KMS-11 (cell line): ENCODE measurements at regions not wholly inside any gene's neighbourhood (a gene's known extent, or its start where the extent isn't known, plus 50 kb on each side); places are given as distances from the start of the nearest gene placed in this dataset.

ENCODE experiments used
- H2AFZ ChIP-seq: fragments of 200-600 bp; sonication (generic); 2 replicates; pipeline ENCODE4 v1.6.1; 2016; ENCODE audit warnings: antibody characterized with exemption, mixed run types, low read depth
- H3K27ac ChIP-seq: fragments of 200-600 bp; sonication (generic); 2 replicates; pipeline ENCODE4 v1.6.1; 2016; ENCODE audit warnings: mild to moderate bottlenecking, mixed run types
- H3K27me3 ChIP-seq: fragments of 200-600 bp; sonication (generic); 2 replicates; pipeline ENCODE4 v1.6.1; 2017; ENCODE audit warnings: mild to moderate bottlenecking, low read depth, mixed run types, moderate library complexity; ENCODE audit not compliant: insufficient read depth
- H3K36me3 ChIP-seq: fragments of 200-600 bp; sonication (generic); 2 replicates; pipeline ENCODE4 v1.6.1; 2017; ENCODE audit warnings: mild to moderate bottlenecking, mixed run types; ENCODE audit not compliant: insufficient read depth
- H3K4me1 ChIP-seq: fragments of 200-600 bp; sonication (generic); 2 replicates; pipeline ENCODE4 v1.6.1; 2016; ENCODE audit warnings: mild to moderate bottlenecking, low read depth, mixed run types; ENCODE audit not compliant: poor library complexity, severe bottlenecking
- H3K4me2 ChIP-seq: fragments of 200-600 bp; sonication (generic); 2 replicates; pipeline ENCODE4 v1.7.0; 2016; ENCODE audit warnings: mild to moderate bottlenecking, mixed run types
- H3K4me3 ChIP-seq: fragments of 200-600 bp; sonication (generic); IDR thresholded peaks from 2 replicates; pipeline ENCODE4 v1.6.1; 2017; ENCODE audit warnings: low read depth, low read length, mixed read lengths; ENCODE audit not compliant: insufficient read depth
- H3K79me2 ChIP-seq: fragments of 200-600 bp; sonication (generic); 2 replicates; pipeline ENCODE4 v1.6.1; 2016; ENCODE audit warnings: low read depth, mixed run types; ENCODE audit not compliant: insufficient read depth
- H3K9ac ChIP-seq: fragments of 200-600 bp; sonication (generic); 2 replicates; pipeline ENCODE4 v1.6.1; 2016; ENCODE audit warnings: mild to moderate bottlenecking, mixed run types
- H4K20me1 ChIP-seq: fragments of 200-600 bp; sonication (generic); 2 replicates; pipeline ENCODE4 v1.6.1; 2016; ENCODE audit warnings: mild to moderate bottlenecking, mixed run types; ENCODE audit not compliant: insufficient read depth
- TF ChIP-seq, protein P1 (sequence below): fragments of 200-600 bp; sonication (generic); conservative IDR thresholded peaks from 2 replicates; pipeline ENCODE4 v1.6.1; 2017; ENCODE audit warnings: low read depth, mild to moderate bottlenecking, antibody characterized with exemption, low read length, moderate library complexity, mixed read lengths

DNA sequence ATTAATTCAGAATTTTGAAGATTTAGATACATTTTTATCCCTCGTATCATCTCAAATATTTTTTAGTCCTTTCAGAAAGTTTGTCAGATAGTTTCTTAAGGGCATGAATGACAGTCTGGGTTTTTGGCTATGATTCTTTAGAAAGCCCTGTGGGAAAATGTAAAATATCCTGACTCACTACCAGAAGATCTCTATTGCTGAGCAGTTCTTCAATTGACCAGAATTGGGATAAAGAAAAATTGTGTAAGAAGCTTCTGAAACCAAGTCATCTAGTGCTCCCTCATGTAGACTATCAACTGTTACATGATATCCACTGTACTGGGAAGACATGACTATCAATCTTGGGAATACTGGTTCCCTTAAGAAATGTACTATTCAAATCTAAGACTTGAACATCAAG is 608.3 kb upstream of the CHRM3 start:
- Histone ChIP-seq H2AFZ (no peak overlapping the region), H3K9ac (no peak overlapping the region), H3K36me3 (no peaks in the 10 kb centered on the region), H4K20me1 (no peaks in the 10 kb centered on the region), H3K4me2 (no peak overlapping the region), H3K27ac (no peak overlapping the region), H3K4me3 (no peak overlapping the region), H3K4me1 (peaks cover 2% of the 10 kb centered on the region), H3K27me3 (no peaks in the 10 kb centered on the region), H3K79me2 (no peaks in the 10 kb centered on the region)
- TF ChIP-seq, protein P1, sequence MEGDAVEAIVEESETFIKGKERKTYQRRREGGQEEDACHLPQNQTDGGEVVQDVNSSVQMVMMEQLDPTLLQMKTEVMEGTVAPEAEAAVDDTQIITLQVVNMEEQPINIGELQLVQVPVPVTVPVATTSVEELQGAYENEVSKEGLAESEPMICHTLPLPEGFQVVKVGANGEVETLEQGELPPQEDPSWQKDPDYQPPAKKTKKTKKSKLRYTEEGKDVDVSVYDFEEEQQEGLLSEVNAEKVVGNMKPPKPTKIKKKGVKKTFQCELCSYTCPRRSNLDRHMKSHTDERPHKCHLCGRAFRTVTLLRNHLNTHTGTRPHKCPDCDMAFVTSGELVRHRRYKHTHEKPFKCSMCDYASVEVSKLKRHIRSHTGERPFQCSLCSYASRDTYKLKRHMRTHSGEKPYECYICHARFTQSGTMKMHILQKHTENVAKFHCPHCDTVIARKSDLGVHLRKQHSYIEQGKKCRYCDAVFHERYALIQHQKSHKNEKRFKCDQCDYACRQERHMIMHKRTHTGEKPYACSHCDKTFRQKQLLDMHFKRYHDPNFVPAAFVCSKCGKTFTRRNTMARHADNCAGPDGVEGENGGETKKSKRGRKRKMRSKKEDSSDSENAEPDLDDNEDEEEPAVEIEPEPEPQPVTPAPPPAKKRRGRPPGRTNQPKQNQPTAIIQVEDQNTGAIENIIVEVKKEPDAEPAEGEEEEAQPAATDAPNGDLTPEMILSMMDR: no peak

DNA sequence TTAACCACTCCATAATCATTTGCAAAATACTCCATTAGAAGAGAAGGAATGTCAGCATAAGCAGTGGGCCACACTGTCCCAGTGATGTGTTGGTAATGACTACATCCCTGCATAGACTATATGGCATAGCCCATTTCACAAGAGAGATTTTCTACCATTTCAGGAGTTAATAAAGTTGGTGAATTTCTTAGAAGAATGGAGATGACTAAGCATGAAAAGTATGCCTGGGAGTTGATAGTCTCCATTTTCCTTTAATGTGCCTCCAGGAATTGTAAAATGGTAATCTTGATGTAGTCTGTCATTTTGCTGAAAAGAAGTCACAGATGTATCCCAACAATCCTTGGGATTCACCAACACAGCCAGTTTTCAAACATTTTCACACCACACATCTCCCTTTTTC is 608.8 kb upstream of the CHRM3 start:
- no peaks in the 10 kb centered on the region for H3K4me1 ChIP-seq
- H2AFZ ChIP-seq: no peak overlapping the region
- H3K4me2 ChIP-seq: no peak overlapping the region
- H3K4me3 ChIP-seq: no peak overlapping the region
- H3K36me3 ChIP-seq: no peaks in the 10 kb centered on the region
- no peak overlapping the region for H3K9ac ChIP-seq
- TF ChIP-seq, protein P1: no peak
- H3K79me2 ChIP-seq: no peaks in the 10 kb centered on the region
- H4K20me1 ChIP-seq: no peaks in the 10 kb centered on the region
- no peaks in the 10 kb centered on the region for H3K27me3 ChIP-seq
- no peak overlapping the region for H3K27ac ChIP-seq

DNA sequence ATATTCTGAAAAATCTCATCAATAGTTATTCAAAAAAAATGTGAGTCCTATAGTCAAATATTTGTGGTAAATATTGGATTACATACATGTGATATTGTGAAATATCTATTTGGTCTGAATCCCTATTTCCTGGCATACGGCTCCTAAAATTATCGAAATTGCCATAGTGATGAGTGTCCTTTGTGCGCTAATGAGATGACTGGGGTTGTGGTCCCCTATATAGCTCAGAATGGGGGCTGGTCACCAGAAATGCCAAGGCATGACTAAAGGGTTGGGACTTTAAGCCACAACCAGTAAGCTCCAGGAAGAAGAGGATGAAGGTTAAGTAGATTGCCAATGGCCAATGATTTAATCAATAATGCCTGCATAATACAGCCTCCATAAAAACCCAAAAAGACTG is 610.2 kb upstream of the CHRM3 start:
- H2AFZ ChIP-seq: no peak overlapping the region
- no peak overlapping the region for H3K27ac ChIP-seq
- H3K4me2 ChIP-seq: no peak overlapping the region
- H4K20me1 ChIP-seq: no peaks in the 10 kb centered on the region
- H3K4me3 ChIP-seq: no peak overlapping the region
- H3K9ac ChIP-seq: no peak overlapping the region
- H3K79me2 ChIP-seq: no peaks in the 10 kb centered on the region
- TF ChIP-seq, protein P1: no peak
- H3K36me3 ChIP-seq: no peaks in the 10 kb centered on the region
- no peaks in the 10 kb centered on the region for H3K27me3 ChIP-seq
- no peaks in the 10 kb centered on the region for H3K4me1 ChIP-seq

DNA sequence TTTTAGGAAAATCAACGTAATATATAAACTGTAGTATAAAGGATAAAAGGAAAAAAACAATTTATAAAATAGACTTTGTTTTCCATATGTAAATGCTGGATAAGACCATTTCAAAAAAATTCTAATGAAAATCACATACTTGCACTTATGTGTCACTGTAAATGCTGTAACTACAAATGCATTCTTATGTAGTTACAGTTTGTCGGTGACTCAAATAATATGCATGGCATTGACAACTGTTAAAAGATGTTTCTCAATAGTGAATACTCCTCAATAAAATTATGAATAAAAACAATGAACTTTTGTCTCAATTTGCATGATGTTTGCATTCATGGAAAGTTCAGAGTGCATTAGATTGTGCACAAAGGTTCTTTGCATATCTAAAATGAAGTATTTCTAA is 614.0 kb upstream of the CHRM3 start:
- Histone ChIP-seq H3K27ac (no peak overlapping the region), H3K4me3 (no peak overlapping the region)
- TF ChIP-seq, protein P1: no peak

More for the DNA sequence above, 614.0 kb upstream of the CHRM3 start:
- no peaks in the 10 kb centered on the region for H3K79me2 ChIP-seq
- no peak overlapping the region for H3K4me2 ChIP-seq
- no peaks in the 10 kb centered on the region for H3K27me3 ChIP-seq
- no peaks in the 10 kb centered on the region for H4K20me1 ChIP-seq
- no peak overlapping the region for H3K9ac ChIP-seq
- no peak overlapping the region for H2AFZ ChIP-seq
- H3K36me3 ChIP-seq: no peaks in the 10 kb centered on the region; the same call in 1 of the 2 replicates
- no peaks in the 10 kb centered on the region for H3K4me1 ChIP-seq
